Epithelial cell of proximal tubule (primary cell): ENCODE measurements at regions not wholly inside any gene's neighbourhood (a gene's known extent, or its start where the extent isn't known, plus 50 kb on each side); places are given as distances from the start of the nearest gene placed in this dataset.

Experiments used
- DNase-seq: peaks from one replicate; pipeline ENCODE4 v3.0.0-alpha.2; 2011; ENCODE audit warnings: low read depth
- H3K4me3 ChIP-seq: 2 replicates; pipeline ENCODE4 v1.5.1; 2011; ENCODE audit warnings: low read depth, mild to moderate bottlenecking, low read length
- CTCF ChIP-seq: conservative IDR thresholded peaks from 2 replicates; pipeline ENCODE4 v1.5.1; 2012; ENCODE audit warnings: low read depth, mild to moderate bottlenecking, low read length

- no peak for DNase-seq
- TF ChIP-seq CTCF = no peak
Measured at GRCh38 chr15:72992841-72993252, 59.4 kb upstream of the NEO1 start.

GRCh38 chr15:72991026-72991425, 61.2 kb upstream of the NEO1 start:
- no peak for TF ChIP-seq CTCF
- no peak for DNase-seq

More at GRCh38 chr15:72992841-72993252, 59.4 kb upstream of the NEO1 start:
- no peak overlapping the region for H3K4me3 ChIP-seq

GRCh38 chr15:72983801-72984545, 68.3 kb upstream of the NEO1 start:
- DNase-seq = no peak
- no peak for TF ChIP-seq CTCF

More at GRCh38 chr15:72991026-72991425, 61.2 kb upstream of the NEO1 start:
- no peak overlapping the region for H3K4me3 ChIP-seq

GRCh38 chr15:72982714-72983113, 69.5 kb upstream of the NEO1 start:
- no peak for TF ChIP-seq CTCF
- no peak for DNase-seq
- no peak overlapping the region for H3K4me3 ChIP-seq

More at GRCh38 chr15:72983801-72984545, 68.3 kb upstream of the NEO1 start:
- no peak overlapping the region for H3K4me3 ChIP-seq

- no peak overlapping the region for H3K4me3 ChIP-seq
- no peak for DNase-seq
- no peak for TF ChIP-seq CTCF
Measured at GRCh38 chr15:72980661-72981060, 71.6 kb upstream of the NEO1 start.

GRCh38 chr15:72979791-72980190, 72.5 kb upstream of the NEO1 start:
- no peak overlapping the region for H3K4me3 ChIP-seq
- no peak for TF ChIP-seq CTCF
- DNase-seq = no peak

- no peak overlapping the region for H3K4me3 ChIP-seq
- TF ChIP-seq CTCF = no peak
- DNase-seq = no peak
Measured at GRCh38 chr15:72979308-72979707, 73.0 kb upstream of the NEO1 start.
